Sigmoid colon (tissue), 4 donors: ENCODE measurements at regions not wholly inside any gene's neighbourhood (a gene's known extent, or its start where the extent isn't known, plus 50 kb on each side); places are given as distances from the start of the nearest gene placed in this dataset.

Experiments used
- CTCF ChIP-seq, 4 experiments: fragments of 450-650 bp in 3 of 4; fragments of 200-600 bp in 1 of 4; IDR thresholded peaks; one replicate each; pipeline ENCODE4 v1.5.1; 2016 to 2019; ENCODE audit warnings: antibody characterized with exemption in 4 of 4, mild to moderate bottlenecking in 3 of 4, moderate library complexity in 2 of 4
- POLR2A ChIP-seq, 2 donors: fragments of 450-650 bp; IDR thresholded peaks; one replicate each; pipeline ENCODE4 v1.6.1; 2016; ENCODE audit warnings: antibody characterized with exemption in 2 of 2, mild to moderate bottlenecking in 2 of 2, moderate library complexity in 2 of 2
- POLR2AphosphoS5 ChIP-seq, 4 donors: sonication (generic); formaldehyde crosslinking; IDR thresholded peaks; one replicate each; pipeline ENCODE4 v1.6.1; 2017; ENCODE audit warnings: antibody characterized with exemption in 4 of 4

GRCh38 chrX:13476384-13476783, 93.0 kb upstream of the EGFL6 start:
- no peak for TF ChIP-seq CTCF (IDR thresholded peaks at IDR 0.05)
- TF ChIP-seq POLR2A (IDR thresholded peaks at IDR 0.05): no peak
- no peak for TF ChIP-seq POLR2AphosphoS5 (IDR thresholded peaks at IDR 0.05)
